ENCODE measurements at regions not wholly inside any gene's neighbourhood (a gene's known extent, or its start where the extent isn't known, plus 50 kb on each side); places are given as distances from the start of the nearest gene placed in this dataset.

DNA sequence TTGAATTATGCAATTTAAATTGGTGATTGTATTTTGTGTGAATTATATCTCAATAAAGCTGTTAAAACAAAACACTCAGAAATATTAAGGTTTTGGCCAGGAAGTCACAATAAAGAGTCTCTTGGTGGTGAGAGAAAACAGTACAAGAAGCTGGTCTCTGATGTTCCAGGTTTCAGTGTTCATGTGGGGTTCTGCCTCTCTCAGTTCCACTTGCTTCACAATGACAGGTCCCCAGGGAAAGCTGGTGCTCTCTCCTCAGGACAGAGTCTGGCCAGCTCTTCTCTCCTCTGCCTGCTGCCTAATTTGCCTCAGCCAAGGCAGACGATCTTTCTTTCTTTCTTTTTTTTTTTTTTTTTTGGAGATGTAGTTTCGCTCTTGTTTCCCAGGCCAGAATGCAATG is 342.9 kb upstream of the PLXNA2 start:
- TF ChIP-seq, protein P1, sequence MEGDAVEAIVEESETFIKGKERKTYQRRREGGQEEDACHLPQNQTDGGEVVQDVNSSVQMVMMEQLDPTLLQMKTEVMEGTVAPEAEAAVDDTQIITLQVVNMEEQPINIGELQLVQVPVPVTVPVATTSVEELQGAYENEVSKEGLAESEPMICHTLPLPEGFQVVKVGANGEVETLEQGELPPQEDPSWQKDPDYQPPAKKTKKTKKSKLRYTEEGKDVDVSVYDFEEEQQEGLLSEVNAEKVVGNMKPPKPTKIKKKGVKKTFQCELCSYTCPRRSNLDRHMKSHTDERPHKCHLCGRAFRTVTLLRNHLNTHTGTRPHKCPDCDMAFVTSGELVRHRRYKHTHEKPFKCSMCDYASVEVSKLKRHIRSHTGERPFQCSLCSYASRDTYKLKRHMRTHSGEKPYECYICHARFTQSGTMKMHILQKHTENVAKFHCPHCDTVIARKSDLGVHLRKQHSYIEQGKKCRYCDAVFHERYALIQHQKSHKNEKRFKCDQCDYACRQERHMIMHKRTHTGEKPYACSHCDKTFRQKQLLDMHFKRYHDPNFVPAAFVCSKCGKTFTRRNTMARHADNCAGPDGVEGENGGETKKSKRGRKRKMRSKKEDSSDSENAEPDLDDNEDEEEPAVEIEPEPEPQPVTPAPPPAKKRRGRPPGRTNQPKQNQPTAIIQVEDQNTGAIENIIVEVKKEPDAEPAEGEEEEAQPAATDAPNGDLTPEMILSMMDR (IDR thresholded peaks at IDR 0.05), result no peak
- TF ChIP-seq POLR2AphosphoS5 (IDR thresholded peaks at IDR 0.05), result no peak
- no peak for TF ChIP-seq POLR2A (IDR thresholded peaks at IDR 0.05; ENCODE audit: low read depth)
- TF ChIP-seq EP300 (IDR thresholded peaks at IDR 0.05), result no peak
